ENCODE measurements at regions not wholly inside any gene's neighbourhood (a gene's known extent, or its start where the extent isn't known, plus 50 kb on each side); places are given as distances from the start of the nearest gene placed in this dataset.

GRCh38 chr1:3993619-3994375 lies 93.7 kb upstream of the C1orf174 start:
- TF ChIP-seq CTCF (IDR thresholded peaks at IDR 0.05), result no peak
- TF ChIP-seq POLR2A (IDR thresholded peaks at IDR 0.05), result no peak
